GM06990 (cell line): ENCODE measurements at regions not wholly inside any gene's neighbourhood (a gene's known extent, or its start where the extent isn't known, plus 50 kb on each side); places are given as distances from the start of the nearest gene placed in this dataset.

Experiments used
- DNase-seq: peaks from one replicate; pipeline ENCODE4 v3.0.0-alpha.2; 2011; ENCODE audit not compliant: insufficient read length; ENCODE audit errors: extremely low read depth
- H3K27me3 ChIP-seq: replicated peaks from 2 replicates; pipeline ENCODE4 v1.6.0; 2011; ENCODE audit warnings: low read length; ENCODE audit not compliant: control insufficient read depth, insufficient read depth
- H3K36me3 ChIP-seq: 2 replicates; pipeline ENCODE4 v1.5.1; 2011; ENCODE audit warnings: low read length; ENCODE audit not compliant: control insufficient read depth, insufficient read depth
- H3K4me3 ChIP-seq: replicated peaks from 2 replicates; pipeline ENCODE4 v1.5.1; 2011; ENCODE audit warnings: low read depth, mild to moderate bottlenecking, control low read depth, low read length
- CTCF ChIP-seq: IDR thresholded peaks from 2 replicates; pipeline ENCODE4 v1.5.1; 2011; ENCODE audit warnings: low read length, control low read depth, mild to moderate bottlenecking, inconsistent platforms; ENCODE audit not compliant: insufficient read depth, poor library complexity, severe bottlenecking

DNA sequence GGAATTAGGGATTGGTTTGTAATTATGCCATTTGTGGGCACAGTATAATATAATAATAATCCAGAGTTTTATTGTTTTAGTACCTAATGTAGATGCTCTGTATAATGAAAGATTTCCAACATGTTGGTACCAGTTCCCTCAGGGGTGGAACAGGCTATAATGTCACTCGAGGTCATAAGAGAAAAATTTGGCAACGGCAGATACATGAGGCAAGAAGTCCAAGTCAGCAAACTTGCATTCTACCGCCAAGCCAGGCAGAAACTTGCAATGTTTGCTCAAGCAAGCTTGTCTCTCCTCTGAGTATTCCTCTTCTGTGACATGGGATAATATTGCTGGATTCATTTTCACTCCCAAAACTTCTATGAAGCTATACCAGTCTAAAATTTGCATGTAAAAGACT is 520.0 kb upstream of the SALL3 start:
- no peak for DNase-seq
- Histone ChIP-seq H3K36me3 (no peaks in the 10 kb centered on the region), H3K27me3 (no peaks in the 10 kb centered on the region), H3K4me3 (no peak overlapping the region)
- no peak for TF ChIP-seq CTCF

GRCh38 chr18:78460558-78460957 is 519.1 kb upstream of the SALL3 start:
- H3K27me3 ChIP-seq, result no peaks in the 10 kb centered on the region
- H3K36me3 ChIP-seq, result no peaks in the 10 kb centered on the region
- DNase-seq, result no peak
- no peak overlapping the region for H3K4me3 ChIP-seq
- TF ChIP-seq CTCF, result no peak

- no peaks in the 10 kb centered on the region for H3K36me3 ChIP-seq
- H3K4me3 ChIP-seq, result no peak overlapping the region
- no peak for DNase-seq
- no peak for TF ChIP-seq CTCF
- no peaks in the 10 kb centered on the region for H3K27me3 ChIP-seq
Observed at GRCh38 chr18:78473563-78473962, 506.1 kb upstream of the SALL3 start.

GRCh38 chr18:78477840-78478239 is 501.8 kb upstream of the SALL3 start:
- H3K27me3 ChIP-seq, result no peaks in the 10 kb centered on the region
- no peak overlapping the region for H3K4me3 ChIP-seq
- no peak for TF ChIP-seq CTCF

DNA sequence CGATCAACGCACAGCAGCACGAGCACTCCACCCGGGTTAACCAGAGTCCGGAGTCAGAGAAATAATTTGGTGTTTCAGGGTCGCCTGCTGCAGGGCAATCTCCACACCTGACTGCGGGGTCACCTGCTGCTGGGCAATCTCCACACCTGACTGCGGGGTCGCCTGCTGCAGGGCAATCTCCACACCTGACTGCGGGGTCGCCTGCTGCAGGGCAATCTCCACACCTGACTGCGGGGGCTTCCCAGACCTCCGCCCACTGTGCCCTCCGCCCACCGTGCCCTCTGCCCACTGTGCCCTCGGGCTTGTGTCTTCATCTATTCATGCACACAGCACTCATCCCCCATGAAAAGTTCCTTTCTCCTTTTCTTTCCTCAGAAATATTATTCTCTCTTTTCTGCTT is 500.2 kb upstream of the SALL3 start:
- Histone ChIP-seq H3K4me3 (no peak overlapping the region), H3K27me3 (no peaks in the 10 kb centered on the region), H3K36me3 (no peaks in the 10 kb centered on the region)
- no peak for TF ChIP-seq CTCF
- no peak for DNase-seq

More at GRCh38 chr18:78477840-78478239, 501.8 kb upstream of the SALL3 start:
- H3K36me3 ChIP-seq, result no peaks in the 10 kb centered on the region
- DNase-seq, result no peak
